ENCODE measurements at regions not wholly inside any gene's neighbourhood (a gene's known extent, or its start where the extent isn't known, plus 50 kb on each side); places are given as distances from the start of the nearest gene placed in this dataset.

- DNase-seq (ENCODE audit: low read depth, low spot score), result no peak
- H3K27ac ChIP-seq, result peak overlapping the region; percentile 89
Observed at GRCh38 chr7:116441534-116441933, 58.0 kb upstream of the CAV2 start.

GRCh38 chr7:116443101-116443523, 56.4 kb upstream of the CAV2 start:
- peak overlapping the region; percentile 89 for H3K27ac ChIP-seq
- peak; percentile 60 for DNase-seq (ENCODE audit: low read depth, low spot score)

- DNase-seq (ENCODE audit: low read depth, low spot score), result no peak
- peak overlapping the region; percentile 89 for H3K27ac ChIP-seq
Observed at GRCh38 chr7:116443646-116444045, 55.9 kb upstream of the CAV2 start.

- DNase-seq (ENCODE audit: low read depth, low spot score), result no peak
- H3K27ac ChIP-seq, result no peak overlapping the region
Observed at GRCh38 chr7:116445447-116446211, 53.9 kb upstream of the CAV2 start.

- no peak overlapping the region for H3K27ac ChIP-seq
- no peak for DNase-seq (ENCODE audit: low read depth, low spot score)
Observed at GRCh38 chr7:116446212-116446855, 53.2 kb upstream of the CAV2 start.

GRCh38 chr7:116447436-116447835, 52.1 kb upstream of the CAV2 start:
- no peak for DNase-seq (ENCODE audit: low read depth, low spot score)
- H3K27ac ChIP-seq, result peak overlapping the region; percentile 21

- no peak for DNase-seq (ENCODE audit: low read depth, low spot score)
- H3K27ac ChIP-seq, result peak overlapping the region; percentile 21
Observed at GRCh38 chr7:116447966-116448839, 51.3 kb upstream of the CAV2 start.

- DNase-seq (ENCODE audit: low read depth, low spot score), result no peak
- no peak overlapping the region for H3K27ac ChIP-seq
Observed at GRCh38 chr7:116449441-116449840, 50.1 kb upstream of the CAV2 start.

Data from epithelial cell of prostate (primary cell).